ENCODE measurements at regions not wholly inside any gene's neighbourhood (a gene's known extent, or its start where the extent isn't known, plus 50 kb on each side); places are given as distances from the start of the nearest gene placed in this dataset.

DNA sequence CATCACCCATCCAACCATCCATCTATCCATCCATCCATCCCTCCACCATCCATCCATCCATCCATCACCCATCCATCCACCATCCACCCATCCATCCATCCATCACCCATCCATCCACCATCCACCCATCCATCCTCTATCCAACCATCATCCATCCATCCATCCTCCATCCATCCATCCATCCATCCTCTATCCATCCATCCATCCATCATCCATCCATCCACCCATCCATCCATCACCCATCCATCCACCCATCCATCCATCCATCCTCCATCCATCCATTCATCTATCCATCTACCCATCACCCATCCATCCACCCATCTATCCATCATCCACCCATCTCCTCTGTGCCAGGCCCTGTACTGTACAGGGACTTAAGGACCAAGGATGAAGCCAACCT is 62.2 kb upstream of the WNT11 start:
- H3K4me3 ChIP-seq (replicated peaks; ENCODE audit: low read depth, low read length) = no peak overlapping the region
- TF ChIP-seq, protein P1, sequence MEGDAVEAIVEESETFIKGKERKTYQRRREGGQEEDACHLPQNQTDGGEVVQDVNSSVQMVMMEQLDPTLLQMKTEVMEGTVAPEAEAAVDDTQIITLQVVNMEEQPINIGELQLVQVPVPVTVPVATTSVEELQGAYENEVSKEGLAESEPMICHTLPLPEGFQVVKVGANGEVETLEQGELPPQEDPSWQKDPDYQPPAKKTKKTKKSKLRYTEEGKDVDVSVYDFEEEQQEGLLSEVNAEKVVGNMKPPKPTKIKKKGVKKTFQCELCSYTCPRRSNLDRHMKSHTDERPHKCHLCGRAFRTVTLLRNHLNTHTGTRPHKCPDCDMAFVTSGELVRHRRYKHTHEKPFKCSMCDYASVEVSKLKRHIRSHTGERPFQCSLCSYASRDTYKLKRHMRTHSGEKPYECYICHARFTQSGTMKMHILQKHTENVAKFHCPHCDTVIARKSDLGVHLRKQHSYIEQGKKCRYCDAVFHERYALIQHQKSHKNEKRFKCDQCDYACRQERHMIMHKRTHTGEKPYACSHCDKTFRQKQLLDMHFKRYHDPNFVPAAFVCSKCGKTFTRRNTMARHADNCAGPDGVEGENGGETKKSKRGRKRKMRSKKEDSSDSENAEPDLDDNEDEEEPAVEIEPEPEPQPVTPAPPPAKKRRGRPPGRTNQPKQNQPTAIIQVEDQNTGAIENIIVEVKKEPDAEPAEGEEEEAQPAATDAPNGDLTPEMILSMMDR (IDR thresholded peaks at IDR 0.05; ENCODE audit: low read length, missing control alignments) = no peak

DNA sequence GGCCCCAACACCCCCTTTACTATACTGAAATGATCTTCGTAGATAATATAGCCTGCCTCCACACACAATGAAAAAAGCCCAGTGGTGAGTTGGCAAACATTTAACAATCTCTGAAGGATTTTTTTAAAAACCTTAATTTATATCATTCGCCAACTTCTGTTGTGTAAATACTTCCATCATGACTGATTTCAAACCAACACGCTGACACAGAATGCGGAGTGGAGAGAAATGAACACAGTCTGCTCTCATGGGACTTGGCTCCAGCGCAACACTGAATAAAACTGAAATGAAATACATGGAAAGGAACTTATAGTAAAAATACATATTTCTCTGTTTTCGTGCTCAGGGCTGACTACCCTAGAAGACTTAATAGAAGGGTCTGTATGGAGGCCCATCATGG is 61.3 kb upstream of the WNT11 start:
- no peak overlapping the region for H3K4me3 ChIP-seq (replicated peaks; ENCODE audit: low read depth, low read length)
- DNase-seq (ENCODE audit: low read depth) = peak; percentile 14
- TF ChIP-seq, protein P1 (IDR thresholded peaks at IDR 0.05; ENCODE audit: low read length, missing control alignments) = no peak

More for the DNA sequence above, 62.2 kb upstream of the WNT11 start:
- no peak for DNase-seq (ENCODE audit: low read depth)

DNA sequence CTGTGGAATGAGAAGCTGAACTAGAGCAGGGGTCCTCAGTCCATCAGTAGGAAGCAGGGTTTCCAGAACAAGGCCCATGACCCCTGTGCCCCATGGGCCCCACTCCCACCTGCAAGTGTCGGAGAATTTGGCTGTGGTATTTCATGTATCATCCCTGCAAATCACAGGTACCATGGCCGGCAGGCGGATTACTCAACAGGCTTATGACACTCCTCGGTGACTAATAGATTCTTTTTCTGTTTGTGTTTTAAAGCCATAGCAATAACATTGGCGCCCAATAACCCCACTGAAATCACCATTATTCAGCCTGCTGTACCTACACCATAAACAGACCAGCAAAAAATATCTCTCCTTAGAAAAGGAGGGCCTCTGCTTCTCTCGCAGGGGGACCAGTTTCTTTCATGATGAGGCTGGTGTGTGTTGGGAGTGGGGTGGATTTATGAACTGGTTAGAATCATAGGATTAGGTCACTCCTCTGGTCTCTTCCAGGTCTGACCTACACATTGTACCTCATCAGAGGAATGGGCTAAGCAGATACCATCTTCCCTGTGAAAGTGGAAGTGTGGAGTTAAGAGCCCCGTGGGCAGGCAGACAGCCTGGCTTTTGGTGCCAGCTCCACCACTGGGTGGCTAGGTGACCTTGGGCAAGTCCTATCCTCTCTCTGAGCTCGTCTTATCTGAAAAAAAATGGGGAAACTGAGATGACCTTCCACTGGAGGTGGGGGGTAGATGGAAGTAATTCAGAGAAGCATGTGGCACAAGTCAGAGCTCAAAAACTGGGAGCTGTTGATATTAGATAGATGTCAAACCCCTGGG is 60.2 kb upstream of the WNT11 start:
- H3K4me3 ChIP-seq (replicated peaks; ENCODE audit: low read depth, low read length) = no peak overlapping the region
- DNase-seq (ENCODE audit: low read depth) = peak; percentile 78
- TF ChIP-seq, protein P1 (IDR thresholded peaks at IDR 0.05; ENCODE audit: low read length, missing control alignments) = no peak

DNA sequence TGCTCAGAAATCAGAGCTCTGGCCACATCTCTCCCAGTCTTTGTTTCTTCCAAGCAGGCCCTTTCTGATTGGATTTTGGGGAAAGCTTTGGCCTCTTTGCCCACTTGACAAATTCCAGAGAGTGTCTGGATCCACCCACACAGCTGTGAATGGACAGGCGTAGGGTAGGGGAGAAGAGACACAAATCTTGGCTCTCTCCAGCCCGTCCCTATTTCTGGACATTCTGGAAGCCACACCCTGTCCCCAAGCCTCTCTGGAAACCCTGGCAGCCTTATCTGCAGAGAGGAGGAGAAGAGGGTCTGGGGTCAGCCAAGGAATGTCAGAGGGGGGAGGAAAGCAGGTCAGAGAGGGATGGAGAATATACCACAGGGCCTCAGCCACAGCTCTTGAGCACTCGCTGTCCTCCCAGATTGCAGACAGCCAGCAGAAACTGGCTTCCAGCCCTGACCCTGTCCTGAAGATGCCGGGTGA is 59.5 kb upstream of the WNT11 start:
- TF ChIP-seq, protein P1 (IDR thresholded peaks at IDR 0.05; ENCODE audit: low read length, missing control alignments) = no peak
- no peak overlapping the region for H3K4me3 ChIP-seq (replicated peaks; ENCODE audit: low read depth, low read length)
- no peak for DNase-seq (ENCODE audit: low read depth)

DNA sequence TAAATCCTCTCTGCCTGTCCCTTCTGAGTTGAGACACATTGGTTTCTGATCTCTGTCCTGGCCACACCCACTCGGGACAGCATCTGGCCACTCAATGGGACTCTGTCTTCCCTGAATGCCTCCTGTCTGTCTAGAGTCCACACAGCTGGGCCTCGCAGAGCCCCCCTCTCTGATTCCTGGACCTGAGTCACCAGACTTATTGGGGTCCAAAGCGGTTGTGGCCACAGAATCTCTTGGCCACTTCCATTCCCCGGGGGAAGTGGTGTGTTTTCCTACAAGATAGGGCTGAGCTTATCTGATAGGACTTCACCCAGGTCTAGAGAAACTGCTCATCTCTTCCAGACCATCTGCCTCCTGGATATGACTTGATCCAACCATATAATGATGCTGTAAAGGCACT is 57.4 kb upstream of the WNT11 start:
- H3K4me3 ChIP-seq (replicated peaks; ENCODE audit: low read depth, low read length) = no peak overlapping the region
- DNase-seq (ENCODE audit: low read depth) = no peak
- TF ChIP-seq, protein P1 (IDR thresholded peaks at IDR 0.05; ENCODE audit: low read length, missing control alignments) = no peak

DNA sequence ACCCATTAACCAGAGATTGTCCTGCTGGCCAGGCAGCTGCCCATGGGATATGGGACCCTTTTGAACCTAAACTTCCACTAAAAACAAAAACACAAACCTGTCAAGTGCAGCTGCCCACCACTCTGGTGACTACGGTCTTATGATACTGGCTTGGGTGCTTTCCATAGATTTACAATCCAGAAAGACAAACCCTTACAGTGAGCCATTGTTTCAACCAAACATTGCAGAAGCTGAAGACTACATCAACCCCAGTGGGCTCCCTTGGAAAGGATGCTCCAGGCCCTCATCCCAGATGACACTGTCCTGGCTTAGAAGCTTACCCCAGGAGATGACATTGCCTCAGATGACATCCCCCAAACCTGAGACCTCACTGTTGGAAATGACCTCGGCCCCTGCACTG is 56.9 kb upstream of the WNT11 start:
- TF ChIP-seq, protein P1 (IDR thresholded peaks at IDR 0.05; ENCODE audit: low read length, missing control alignments) = no peak
- no peak overlapping the region for H3K4me3 ChIP-seq (replicated peaks; ENCODE audit: low read depth, low read length)
- no peak for DNase-seq (ENCODE audit: low read depth)
